Muscle of leg (tissue), 3 donors: ENCODE measurements at regions not wholly inside any gene's neighbourhood (a gene's known extent, or its start where the extent isn't known, plus 50 kb on each side); places are given as distances from the start of the nearest gene placed in this dataset.
"Not testable (repeated sequence)": the region's sequence is repeated elsewhere in the genome, so short reads cannot be mapped to it uniquely, and the experiment has no call there.

Source experiments
- DNase-seq: peaks from one replicate; pipeline ENCODE4 v3.0.0; 2013
- H3K27ac ChIP-seq: one replicate; pipeline ENCODE4 v1.5.1; 2013; ENCODE audit warnings: mild to moderate bottlenecking, low read length, control low read depth
- H3K27me3 ChIP-seq: one replicate; pipeline ENCODE4 v1.6.1; 2013; ENCODE audit warnings: low read length; ENCODE audit not compliant: control insufficient read depth, insufficient read depth
- H3K36me3 ChIP-seq: one replicate; pipeline ENCODE4 v1.6.1; 2013; ENCODE audit warnings: low read length; ENCODE audit not compliant: control insufficient read depth, insufficient read depth
- H3K4me1 ChIP-seq: one replicate; pipeline ENCODE4 v1.6.1; 2013; ENCODE audit warnings: low read length; ENCODE audit not compliant: control insufficient read depth, insufficient read depth
- H3K4me3 ChIP-seq: one replicate; pipeline ENCODE4 v1.5.1; 2013; ENCODE audit warnings: low read length, control low read depth
- H3K9me3 ChIP-seq: replicated peaks from 2 replicates; pipeline ENCODE4 v1.6.1; 2013; ENCODE audit warnings: low read depth, low read length; ENCODE audit not compliant: control insufficient read depth
- WGBS: methylation state at CpG from one replicate; pipeline ENCODE4 v1.1.5; 2013; ENCODE audit warnings: missing lambda C conversion rate; ENCODE audit not compliant: insufficient coverage; 5-methylcytosine and 5-hydroxymethylcytosine counted together

DNA sequence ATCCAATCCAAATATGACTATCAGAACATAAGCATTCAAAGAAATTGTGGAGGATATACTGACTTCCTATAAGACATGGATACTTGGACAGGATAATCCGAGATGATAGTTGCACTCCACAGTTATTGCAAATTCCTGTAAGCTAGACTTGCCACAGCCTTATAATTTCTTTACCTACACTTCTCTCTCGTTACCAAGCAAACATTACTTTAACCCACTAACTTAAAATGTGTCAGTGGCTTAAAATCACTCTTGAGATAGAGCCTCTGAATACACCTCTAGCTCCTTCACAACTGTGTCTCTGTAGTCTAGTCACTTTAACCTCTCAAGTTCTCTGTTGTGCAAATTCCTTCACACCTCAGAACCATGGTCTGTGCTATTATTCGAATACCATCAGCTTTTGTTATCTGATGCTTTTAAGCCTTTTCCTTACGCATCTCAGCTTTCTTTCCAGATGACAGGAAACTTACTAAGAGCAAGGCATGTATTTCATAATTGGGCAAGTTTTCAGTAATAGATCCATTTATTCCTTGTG is 474.9 kb upstream of the MIR17HG start:
- no peaks in the 10 kb centered on the region for H3K4me1 ChIP-seq
- H3K4me3 ChIP-seq, result no peak overlapping the region
- 100% methylated on average over 1 of the region's 4 CpGs for WGBS
- no peaks in the 10 kb centered on the region for H3K9me3 ChIP-seq
- no peaks in the 10 kb centered on the region for H3K27me3 ChIP-seq
- no peak overlapping the region for H3K27ac ChIP-seq
- no peaks in the 10 kb centered on the region for H3K36me3 ChIP-seq
- no peak for DNase-seq

GRCh38 chr13:90880790-90881189 is 466.7 kb upstream of the MIR17HG start:
- H3K4me3 ChIP-seq, result no peak overlapping the region
- H3K4me1 ChIP-seq, result no peaks in the 10 kb centered on the region
- no peaks in the 10 kb centered on the region for H3K36me3 ChIP-seq
- no peaks in the 10 kb centered on the region for H3K9me3 ChIP-seq
- WGBS, result 95% methylated on average over 5 of the region's 5 CpGs
- H3K27ac ChIP-seq, result no peak overlapping the region
- DNase-seq, result no peak
- no peaks in the 10 kb centered on the region for H3K27me3 ChIP-seq

DNA sequence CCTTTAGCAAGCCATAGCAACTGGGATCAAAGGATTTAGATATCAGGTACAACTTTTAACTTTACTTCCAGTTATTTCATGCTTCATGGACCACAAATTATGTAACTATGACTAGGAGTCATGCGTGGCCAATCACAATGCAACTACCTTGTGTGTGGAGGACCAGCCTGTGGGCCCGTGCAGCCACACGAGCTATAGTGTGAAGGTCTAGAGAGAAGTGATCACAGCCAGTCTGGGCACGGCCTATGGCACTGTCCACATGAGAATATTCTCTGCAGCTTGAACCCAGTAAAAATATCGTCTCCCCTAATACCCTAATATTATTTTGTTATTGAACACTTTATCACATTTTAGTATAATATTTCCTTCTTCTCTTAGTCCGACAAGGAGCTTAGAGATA is 464.9 kb upstream of the MIR17HG start:
- WGBS, result no CpG with 5 or more reads among the region's 6 CpGs
- DNase-seq, result no peak
- Histone ChIP-seq H3K9me3 (no peaks in the 10 kb centered on the region), H3K4me3 (no peak overlapping the region), H3K36me3 (no peaks in the 10 kb centered on the region), H3K4me1 (no peaks in the 10 kb centered on the region), H3K27me3 (no peaks in the 10 kb centered on the region), H3K27ac (no peak overlapping the region)

DNA sequence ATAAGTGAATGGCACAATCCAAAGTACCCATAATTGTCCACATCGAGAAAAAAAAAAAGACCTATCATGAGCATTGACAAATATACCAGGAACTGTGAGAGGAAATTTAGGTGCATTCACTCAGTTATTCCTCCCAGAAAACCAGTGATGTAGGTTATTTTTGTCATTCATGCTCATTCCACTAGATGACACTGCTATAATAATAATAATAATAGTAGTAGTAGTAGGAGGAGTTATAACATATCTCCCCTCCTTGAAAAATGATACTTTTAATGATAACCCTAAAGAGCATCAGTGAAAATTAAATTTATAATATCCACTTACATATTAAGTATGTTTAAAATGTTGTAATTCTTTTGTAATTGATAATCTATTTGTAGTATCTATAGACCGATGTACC is 463.9 kb upstream of the MIR17HG start:
- no peak for DNase-seq
- Histone ChIP-seq H3K4me1 (no peaks in the 10 kb centered on the region), H3K27me3 (no peaks in the 10 kb centered on the region), H3K27ac (no peak overlapping the region), H3K36me3 (no peaks in the 10 kb centered on the region), H3K4me3 (no peak overlapping the region), H3K9me3 (no peaks in the 10 kb centered on the region)
- WGBS, result no CpG with 5 or more reads among the region's 2 CpGs

DNA sequence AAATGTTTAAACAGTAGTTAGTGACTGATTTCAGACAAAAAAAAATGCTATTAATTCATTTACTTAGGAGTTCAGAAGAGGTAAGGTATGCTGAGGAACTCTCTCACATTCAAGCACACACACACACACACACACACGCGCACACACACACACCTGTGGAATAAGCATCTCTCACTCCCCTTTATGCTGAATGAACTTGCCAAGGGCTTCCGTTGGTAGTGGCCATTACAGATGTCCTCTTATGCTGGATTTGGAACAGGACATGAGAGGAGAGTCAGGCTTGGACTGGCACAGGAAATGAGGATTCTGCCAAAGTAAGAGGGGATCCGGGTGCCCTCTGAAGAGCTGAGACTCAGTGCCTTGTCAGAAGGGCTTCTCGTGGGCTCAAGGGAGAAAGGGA is 463.4 kb upstream of the MIR17HG start:
- Histone ChIP-seq H3K27me3 (no peaks in the 10 kb centered on the region), H3K9me3 (no peaks in the 10 kb centered on the region), H3K4me3 (no peak overlapping the region), H3K36me3 (no peaks in the 10 kb centered on the region), H3K27ac (no peak overlapping the region), H3K4me1 (no peaks in the 10 kb centered on the region)
- DNase-seq, result no peak
- 94% methylated on average over 2 of the region's 5 CpGs for WGBS

DNA sequence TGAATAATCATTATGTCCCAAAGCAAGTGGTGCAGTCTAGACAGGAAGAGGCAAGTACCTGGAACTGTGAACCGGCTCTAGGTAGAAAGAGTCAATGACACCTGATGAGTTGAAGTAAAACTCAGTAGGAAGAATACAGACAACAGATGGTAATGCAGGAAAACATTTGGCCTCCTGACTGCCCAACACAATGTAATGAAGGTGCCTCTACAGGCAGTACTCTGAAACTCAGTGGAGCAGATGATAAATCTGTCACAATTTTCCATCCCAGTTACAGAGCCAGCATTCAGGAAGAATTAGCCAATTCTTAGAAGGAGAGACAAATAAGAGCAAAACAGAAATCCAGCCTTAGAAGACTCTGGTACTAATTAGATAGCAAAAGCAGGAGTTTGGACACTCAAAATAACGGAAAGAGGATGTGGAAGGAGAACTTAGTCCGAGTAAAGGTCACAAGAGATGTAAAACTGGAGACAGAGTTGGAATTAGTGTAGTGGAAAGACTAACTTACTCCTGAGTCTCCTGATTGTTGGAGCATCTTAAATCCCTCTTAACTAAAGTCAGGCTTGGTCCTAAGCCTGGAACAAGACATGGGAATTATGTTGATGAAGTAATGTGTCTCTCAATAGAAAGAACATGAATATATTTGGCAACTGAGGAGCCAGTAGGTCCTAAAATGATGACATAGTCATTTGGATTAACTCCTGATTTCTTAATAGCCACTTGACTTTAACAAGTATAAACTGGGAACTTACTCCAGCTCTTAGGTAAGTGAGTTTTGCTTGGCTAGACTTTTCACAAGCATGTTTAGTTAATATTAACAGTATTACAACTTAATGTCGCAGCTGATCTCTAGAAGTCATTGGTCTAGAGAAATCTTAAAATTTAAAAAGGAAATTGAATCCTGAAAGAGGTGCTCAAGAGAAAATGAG is 457.3 kb upstream of the MIR17HG start:
- Histone ChIP-seq H3K27ac (no peak overlapping the region), H3K27me3 (no peaks in the 10 kb centered on the region), H3K4me1 (no peaks in the 10 kb centered on the region), H3K9me3 (no peaks in the 10 kb centered on the region), H3K4me3 (no peak overlapping the region), H3K36me3 (no peaks in the 10 kb centered on the region)
- peak; percentile 66 for DNase-seq
- 75% methylated on average over 1 of the region's 4 CpGs for WGBS

DNA sequence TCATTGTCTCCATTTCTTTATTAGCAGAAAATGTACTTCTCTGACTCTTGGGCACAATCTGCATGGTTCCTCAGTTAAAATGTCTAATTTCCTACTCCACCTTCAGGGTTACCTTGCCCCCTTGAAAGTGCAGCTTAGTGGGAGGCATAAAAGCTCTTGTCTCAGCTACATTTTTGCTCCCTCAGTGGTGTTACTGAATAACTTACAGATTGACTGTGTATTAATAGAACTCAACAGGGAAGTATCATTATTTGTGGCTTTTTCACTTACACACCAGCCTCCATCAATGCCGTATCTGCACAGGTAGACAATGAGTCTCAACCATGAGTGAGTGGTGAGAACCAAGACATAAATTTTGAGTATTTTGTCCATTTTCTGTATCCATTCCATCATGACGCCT is 456.2 kb upstream of the MIR17HG start:
- no CpG with 5 or more reads among the region's 2 CpGs for WGBS
- no peak overlapping the region for H3K27ac ChIP-seq
- no peaks in the 10 kb centered on the region for H3K4me1 ChIP-seq
- no peak overlapping the region for H3K4me3 ChIP-seq
- no peak for DNase-seq
- H3K9me3 ChIP-seq, result no peaks in the 10 kb centered on the region
- no peaks in the 10 kb centered on the region for H3K27me3 ChIP-seq
- no peaks in the 10 kb centered on the region for H3K36me3 ChIP-seq

DNA sequence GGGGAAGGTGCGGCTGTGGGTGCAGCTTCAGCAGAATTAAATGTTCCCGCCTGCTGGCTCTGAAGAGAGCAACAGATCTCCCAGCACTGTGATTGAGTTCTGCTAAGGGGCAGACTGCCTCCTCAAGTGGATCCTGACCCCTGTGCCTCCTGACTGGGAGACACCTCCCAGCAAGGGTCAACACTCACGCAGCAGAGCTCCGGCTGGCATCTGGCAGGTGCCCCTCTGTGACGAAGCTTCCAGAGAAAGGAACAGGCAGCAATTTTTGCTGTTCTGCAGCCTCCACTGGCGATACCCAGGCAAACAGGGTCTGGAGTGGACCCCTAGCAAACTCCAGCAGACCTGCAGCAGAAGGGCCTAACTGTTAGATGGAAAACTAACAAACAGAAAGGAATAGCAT is 454.3 kb upstream of the MIR17HG start:
- H3K4me3 ChIP-seq, H3K27me3 ChIP-seq, DNase-seq, H3K27ac ChIP-seq, H3K36me3 ChIP-seq, H3K9me3 ChIP-seq, H3K4me1 ChIP-seq: not testable (repeated sequence)
- 89% methylated on average over 5 of the region's 6 CpGs for WGBS

- DNase-seq, result peak; percentile 9
- no peaks in the 10 kb centered on the region for H3K27me3 ChIP-seq
- no peaks in the 10 kb centered on the region for H3K4me1 ChIP-seq
- no peaks in the 10 kb centered on the region for H3K36me3 ChIP-seq
- 71% methylated on average over 2 of the region's 2 CpGs for WGBS
- no peak overlapping the region for H3K4me3 ChIP-seq
- no peaks in the 10 kb centered on the region for H3K9me3 ChIP-seq
- H3K27ac ChIP-seq, result no peak overlapping the region
Measured at GRCh38 chr13:90896002-90896401, 451.5 kb upstream of the MIR17HG start.

DNA sequence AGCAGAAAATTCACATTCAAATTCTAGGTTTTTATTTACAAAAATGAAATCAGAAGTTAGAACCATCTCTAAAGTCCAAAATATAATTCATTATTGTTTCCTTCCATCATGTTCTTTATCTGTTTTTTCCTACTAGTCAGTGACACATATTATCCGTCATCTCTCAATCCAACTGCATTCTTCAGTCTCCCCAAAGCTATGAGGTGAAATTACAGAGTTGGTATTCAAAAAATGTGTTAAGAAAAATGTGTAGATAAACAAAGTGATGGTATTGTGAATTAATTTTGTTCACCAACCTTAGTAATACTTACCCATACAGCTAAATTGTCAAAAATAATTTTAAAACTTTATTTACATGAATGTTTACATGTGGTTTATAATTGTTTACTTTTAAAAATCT is 448.7 kb upstream of the MIR17HG start:
- WGBS, result no CpG with 5 or more reads among the region's 1 CpG

More for the DNA sequence above, 448.7 kb upstream of the MIR17HG start:
- no peaks in the 10 kb centered on the region for H3K4me1 ChIP-seq
- no peaks in the 10 kb centered on the region for H3K27me3 ChIP-seq
- no peaks in the 10 kb centered on the region for H3K36me3 ChIP-seq
- no peak overlapping the region for H3K4me3 ChIP-seq
- H3K27ac ChIP-seq, result no peak overlapping the region
- DNase-seq, result no peak
- no peaks in the 10 kb centered on the region for H3K9me3 ChIP-seq
